IPS-NIHi11 (cell line): ENCODE measurements at regions not wholly inside any gene's neighbourhood (a gene's known extent, or its start where the extent isn't known, plus 50 kb on each side); places are given as distances from the start of the nearest gene placed in this dataset.
"Not testable (repeated sequence)": the region's sequence is repeated elsewhere in the genome, so short reads cannot be mapped to it uniquely, and the experiment has no call there.

ENCODE experiments used
- DNase-seq: peaks from one replicate; pipeline ENCODE4 v3.0.0; 2012; ENCODE audit warnings: mixed read lengths, low spot score

DNA sequence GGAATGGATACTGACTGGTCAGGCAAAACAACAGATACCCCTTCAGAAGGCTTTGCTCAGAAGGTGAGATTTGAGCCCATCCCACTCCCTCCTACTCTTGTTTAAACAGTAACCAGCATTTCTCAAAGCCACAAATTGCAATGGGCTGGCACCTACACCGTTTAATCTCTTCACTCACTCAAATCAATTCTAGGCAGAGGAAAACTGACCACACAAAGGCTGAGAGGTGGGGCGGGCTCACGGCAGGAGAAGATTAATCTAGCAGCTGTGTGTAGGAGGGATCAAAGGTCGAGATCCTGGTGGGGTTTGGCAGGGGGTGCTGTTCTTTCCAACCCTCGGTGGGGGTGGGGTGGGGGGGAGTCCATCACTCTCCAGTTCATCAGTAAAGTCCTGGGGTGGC lies 622.4 kb downstream of the BCOR start:
- no peak for DNase-seq

DNA sequence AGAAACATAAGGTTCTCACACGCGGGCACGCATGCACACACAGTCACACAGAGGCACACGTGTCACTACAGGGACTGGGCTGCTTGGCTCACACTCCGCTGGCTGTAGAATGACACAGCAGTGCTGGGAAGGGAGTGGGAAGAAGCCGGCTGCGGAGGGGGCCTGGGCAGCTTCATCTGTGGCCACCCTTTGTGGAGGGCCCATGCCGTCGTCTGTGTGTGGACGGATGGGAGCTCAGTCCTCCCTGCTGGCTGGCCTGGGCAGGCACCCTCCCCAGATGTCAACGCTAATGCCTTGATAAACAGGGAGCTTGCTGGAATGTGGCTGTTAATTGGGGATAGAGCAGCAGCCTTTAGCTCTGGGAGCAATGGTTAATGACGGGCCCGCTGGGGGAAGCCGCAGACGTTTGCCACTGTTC lies 621.1 kb downstream of the BCOR start:
- no peak for DNase-seq

DNA sequence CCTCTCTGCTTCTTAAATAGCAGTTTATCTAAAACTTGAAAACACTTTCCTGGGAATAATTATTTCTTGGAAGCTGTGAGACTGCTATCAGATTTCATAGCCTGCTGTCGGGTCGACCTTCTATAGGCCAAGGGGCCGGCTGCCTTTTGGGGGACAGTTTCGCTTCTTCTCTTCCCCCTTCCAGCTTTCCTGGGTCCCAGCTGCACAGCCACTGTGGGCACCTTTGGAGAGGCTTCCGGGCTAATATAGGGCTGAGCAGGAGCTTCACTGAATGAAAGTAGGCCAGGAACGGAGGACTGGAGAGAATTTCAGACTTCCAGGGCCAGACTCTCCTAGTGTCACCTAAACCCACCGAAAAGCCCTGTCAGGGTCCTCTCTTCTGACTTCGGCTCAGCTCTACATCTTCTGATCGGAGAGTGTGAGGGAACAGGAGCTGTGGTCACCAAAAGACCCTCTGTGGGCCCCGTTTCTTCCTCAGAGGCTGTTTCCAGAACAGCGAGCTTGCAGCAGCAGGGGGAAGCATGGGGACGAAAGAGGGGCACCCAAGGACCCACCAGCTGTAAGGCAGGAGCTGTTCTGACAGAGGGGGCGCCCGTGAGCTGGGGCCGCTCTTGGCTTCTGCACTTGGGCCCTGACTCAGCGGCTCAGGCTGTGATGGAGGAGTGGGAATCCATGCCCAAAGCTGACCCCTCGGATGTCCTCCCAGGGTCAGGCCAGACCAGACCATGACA lies 620.6 kb downstream of the BCOR start:
- DNase-seq = peak; percentile 62

DNA sequence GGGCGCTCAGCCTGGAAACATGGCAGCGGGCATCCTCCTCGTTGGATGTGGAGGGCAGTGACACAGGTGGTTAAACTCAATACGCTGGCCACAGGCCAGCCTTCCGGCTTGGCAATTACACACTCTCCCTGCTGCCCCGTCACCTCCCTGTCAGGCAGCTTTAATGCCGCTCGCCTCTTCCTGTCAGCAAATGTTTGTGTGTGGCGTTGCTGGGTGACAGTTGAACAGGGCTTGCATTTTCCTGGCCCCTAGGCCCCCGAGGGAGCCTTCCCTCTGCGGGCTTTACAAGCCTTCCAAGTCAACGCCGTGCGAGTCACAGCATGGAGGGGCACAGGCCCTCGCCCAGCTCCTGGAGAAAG lies 620.0 kb downstream of the BCOR start:
- no peak for DNase-seq

DNA sequence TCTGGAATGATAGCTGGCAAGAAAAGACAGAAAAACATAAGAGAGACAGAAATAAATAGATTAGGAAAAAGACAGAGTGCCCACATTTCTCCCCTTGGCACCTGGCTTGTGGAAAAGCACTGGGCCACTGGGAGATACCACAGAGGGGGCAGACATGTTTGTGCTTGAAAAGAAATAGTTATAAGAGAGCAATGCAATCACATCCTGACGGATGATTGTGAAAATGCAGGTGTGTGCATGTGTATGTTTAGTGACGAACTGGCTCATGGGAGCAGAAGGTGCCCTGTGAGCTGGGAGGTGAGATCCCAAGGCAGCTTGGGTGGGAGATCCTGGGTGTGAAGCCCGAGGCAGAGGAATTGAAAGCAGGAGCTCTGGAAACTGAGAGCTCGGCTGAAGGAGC lies 617.9 kb downstream of the BCOR start:
- no peak for DNase-seq

DNA sequence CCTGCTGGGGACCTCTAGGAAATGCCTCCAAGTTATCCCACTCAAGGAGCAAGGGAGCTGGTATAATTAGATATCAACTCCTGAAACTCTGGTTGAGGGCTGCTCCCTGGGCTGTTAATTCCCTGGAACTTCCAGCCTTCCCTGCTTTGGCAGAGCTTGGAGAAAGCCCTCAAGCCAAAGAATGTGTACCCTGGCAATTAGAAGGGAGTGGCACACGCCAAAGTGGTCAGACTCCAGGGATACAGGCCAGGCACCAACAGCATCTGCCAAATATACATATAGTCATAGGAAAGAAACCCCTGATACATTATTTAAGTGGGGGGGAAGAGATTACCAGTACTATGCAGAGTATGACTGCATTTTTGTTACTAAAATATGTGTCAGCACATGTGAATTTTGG lies 616.8 kb downstream of the BCOR start:
- no peak for DNase-seq

DNA sequence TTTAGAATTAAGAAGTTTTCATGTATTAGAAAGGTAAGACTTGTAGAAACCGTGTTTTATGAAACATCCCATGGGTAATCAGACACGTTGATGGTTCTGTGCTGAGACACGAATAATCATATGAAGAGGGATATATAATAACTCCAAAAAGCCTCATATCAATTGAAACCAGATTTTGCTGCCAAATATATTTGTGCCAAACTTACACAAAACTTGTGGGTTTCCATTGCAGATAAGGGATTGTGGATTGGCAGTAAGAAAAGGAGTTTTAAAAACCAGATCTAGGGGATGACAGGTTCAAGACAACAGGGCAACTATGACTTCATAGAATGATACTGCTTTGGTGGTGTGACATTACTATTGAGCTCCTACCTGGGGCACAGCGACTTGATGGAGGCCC lies 616.1 kb downstream of the BCOR start:
- no peak for DNase-seq

DNA sequence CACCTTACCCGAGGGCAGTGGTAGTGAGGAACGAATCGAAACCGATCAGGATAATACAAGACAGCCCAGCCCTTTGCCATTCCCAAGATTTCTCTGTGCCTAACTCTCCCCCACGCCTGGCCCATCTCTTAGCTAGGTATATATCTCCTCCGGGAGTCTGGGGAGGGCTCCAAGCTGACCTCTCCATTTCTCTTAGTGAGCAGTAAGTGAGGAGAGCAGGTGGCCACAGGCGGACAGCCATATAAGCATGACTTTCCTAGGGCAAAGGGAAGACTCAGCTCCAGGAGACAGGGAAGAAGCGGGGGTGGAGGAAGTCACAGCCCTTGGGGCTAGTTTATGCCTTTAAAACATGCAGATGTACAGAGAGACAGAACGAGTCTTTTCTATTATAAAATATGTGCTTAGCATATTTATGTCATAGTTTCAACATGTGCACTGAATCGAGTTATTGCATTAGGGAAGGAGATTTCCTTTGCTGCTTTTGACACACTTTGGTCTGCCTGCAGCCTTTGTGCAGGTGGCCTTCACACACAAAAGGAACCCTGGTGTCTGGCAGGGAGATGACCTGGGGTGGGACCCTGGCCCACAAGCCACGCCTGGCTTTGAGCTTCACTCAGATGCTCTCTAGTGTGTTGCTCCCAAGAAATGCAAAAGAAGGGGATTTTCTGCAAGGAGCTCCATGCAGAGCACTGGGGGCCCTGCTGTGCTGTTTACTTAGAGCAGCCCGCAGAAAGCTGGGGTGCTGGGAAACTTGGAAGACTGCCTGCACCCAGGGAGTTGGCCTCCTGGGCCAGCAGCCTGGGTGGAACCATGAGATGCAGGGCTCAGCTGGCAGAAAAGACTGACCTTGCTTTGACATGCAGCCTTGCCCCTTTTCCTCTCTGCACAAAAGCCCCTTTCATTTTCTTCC lies 613.3 kb downstream of the BCOR start:
- no peak for DNase-seq

DNA sequence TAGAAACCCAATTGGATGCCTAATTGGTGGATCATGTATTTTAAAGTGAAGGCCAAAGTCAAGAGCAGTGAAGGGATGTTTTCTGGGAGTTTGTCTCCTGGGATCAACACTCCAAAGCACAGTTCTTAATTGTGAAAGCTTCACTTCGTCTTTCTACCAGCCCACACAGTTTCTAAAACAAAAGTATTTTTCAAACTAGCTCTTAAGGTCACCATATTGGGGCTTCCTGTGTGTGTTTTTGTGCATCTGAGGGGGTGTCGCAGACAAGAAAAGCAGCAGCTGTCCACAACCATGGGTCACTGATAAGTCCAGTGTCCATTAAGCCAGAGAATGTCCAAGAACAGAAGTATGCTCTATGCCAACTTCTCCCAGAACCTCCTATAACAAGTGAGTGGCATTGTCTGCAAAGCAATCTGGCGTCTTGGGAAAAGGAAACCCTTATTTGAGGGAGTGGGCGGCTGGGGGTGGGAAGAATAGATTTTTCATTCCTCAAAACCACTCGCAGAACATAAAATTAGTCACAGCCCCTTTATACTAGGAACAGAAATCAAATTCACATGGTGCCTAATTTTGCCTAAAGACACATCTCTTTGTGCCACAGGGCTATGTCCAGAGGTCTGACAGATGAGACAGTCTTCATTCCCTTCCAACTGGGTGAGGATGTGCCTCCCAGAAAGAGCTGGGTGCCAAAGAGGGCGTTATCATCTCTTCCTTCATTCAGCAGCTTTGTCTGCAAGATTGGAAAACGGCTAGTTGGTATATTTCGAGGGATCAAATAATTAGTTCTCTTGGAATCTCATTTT lies 610.4 kb downstream of the BCOR start:
- no peak for DNase-seq

DNA sequence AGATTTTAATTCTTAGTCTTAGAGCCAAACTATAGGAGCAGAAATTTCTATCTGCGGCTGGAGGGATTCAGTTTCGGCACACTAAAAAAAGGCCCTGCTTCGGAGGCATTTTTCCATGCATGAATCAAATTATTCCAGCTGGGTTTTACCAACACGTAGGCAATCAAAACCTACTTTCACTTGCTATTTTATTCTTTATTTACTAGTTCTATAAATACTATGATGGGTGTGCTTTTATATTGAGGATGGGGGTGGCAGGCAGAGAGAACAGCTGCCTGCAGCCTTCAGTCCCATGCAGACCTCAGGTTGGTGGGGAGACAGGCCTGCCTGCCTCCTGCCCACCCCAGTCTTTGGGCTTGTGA lies 609.8 kb downstream of the BCOR start:
- no peak for DNase-seq

DNA sequence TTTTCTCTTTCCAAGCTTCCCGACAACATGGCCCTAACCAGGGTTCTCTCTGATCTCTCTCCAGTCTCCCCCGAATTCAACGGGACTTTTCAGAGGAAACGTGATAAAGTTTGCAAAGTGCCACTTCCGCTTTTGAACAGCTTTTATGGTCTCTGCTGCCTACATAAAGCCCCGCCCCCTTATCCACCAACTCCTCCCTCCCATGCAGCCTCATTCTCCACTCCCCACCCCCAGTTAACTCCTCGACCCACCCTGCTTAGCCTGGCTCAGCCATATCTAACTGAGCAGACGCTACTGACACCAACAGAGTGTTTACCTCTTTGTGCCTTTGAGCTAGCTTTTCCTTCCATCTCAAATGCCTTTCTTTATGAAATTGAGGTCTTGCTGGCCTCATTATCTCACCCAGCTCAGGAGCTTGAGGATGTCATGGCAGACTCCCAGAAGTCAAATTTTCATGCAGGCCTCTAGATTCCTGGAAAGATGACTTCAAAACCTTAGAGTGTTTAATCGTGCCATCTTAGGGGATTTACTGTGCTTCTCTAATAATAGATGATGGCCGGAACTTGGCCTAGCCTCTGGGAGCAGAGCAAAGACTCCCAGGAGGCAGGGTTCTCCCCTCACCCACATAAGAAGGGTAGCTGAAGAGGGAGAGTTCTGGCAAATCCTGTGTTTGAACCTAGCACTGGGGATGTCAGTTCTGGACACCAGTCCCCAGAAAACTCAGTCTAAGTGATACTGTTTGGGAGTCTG lies 606.0 kb downstream of the BCOR start:
- peak; percentile 13 for DNase-seq

DNA sequence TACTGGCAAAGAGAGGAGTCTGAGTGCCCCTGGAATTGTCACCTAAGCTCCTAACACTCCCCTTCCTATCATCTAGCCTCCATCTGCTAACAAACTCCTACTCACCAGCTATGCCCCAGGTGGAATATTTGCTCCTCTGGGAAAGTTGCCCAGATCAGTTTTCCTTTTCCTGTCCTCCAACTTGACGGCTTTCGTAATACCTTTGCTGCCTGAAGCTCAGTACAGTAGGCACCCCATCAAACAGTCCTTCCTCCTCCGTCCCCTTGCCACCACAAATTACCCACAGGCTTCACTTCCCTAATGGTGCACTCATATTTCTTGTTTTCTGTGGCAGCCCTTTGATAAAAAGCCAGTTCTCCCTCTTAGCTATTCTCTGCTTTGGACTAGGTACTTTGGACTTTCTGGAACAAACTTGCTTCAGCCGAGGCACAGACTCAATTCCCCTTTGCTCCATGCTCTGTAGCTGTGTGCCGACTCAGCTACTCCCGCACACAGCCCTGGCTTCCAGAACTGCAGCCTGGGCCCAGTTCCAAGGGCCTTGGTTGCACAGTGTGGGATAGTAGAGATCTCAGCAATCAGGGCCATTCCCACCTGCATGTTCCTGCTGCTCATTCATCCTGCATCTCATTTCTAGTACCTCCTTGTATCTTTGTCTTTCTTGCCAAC lies 605.1 kb downstream of the BCOR start:
- DNase-seq = no peak

DNA sequence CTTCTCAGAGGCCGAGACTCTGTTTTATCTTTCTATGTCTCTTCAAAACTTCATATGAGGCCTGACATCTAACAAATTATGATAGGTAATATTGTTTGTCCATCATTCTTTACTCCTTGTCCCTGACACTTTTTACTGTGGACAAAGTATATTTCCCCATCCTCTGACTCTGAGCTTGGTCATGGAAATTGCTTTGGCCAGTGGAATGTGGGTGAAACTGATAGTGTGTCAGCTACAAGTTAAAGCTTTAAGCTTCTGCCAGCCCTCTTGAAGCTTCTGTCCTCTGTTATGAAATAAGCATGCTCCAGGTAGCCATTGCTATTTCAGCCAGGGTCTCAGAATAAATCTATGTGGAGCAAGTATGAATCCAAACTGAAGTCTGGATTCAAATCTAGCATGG lies 604.6 kb downstream of the BCOR start:
- DNase-seq = no peak

DNA sequence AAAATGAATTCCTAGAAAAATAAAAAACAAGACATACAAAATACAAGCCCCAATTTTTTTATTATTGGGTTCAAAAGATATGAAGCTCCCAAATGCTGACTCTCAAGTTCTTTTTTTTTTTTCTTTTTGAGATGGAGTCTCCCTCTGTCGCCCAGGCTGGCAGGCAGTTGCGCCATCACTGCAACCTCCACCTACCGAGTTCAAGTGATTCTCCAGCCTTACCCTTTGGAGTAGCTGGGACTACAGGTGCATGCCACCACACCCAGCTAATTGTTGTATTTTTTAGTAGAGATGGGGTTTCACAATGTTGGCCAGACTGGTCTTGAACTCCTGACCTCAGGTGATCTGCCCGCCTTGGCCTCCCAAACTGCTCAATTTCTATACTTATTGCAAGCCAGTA lies 600.6 kb downstream of the BCOR start:
- DNase-seq = not testable (repeated sequence)

DNA sequence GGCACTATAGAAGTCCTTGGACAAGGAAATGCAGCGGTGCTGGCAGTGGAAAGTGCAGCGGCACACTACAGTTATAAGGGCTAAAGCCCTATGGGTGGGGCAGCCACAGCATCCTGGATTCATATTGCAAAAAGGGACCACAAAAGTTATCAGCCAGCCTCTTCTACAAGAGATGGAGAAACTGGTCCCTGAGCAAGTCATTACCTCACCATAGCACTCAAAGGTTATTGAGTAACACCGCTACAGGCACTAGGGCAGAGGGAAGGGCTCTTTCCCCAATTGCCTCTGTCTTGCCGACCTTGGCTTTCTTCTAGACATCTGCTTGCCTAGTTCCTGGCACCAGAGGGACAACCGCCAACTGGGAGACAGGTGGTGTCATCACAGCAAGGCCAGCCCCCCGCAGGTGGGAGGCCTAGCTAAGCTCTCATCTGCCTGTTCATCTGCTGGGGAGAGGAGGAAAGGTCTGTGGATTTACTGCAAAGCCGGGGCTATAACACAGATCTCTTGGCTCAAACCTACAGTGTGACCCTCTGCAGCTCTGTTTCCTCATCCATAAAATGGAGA lies 600.0 kb downstream of the BCOR start:
- DNase-seq = no peak

DNA sequence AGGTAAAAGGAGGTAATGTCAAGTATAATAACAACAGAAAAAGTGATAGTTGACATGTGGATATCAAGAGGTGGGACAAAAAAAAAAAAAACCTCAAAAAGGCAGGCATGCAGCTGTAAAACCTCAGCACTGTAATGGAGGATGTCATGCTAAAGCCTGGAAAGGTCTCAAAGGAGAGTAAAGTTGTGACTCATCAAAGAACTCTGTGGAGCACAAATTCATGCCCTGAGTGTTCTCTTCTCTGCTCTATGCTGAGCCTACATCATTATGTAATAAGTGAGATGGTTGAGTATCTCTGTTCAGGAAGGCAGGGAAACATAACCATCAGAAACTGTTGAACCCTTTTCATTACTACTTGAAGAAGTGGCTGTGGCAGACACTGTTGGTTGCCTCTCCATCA lies 597.8 kb downstream of the BCOR start:
- no peak for DNase-seq

DNA sequence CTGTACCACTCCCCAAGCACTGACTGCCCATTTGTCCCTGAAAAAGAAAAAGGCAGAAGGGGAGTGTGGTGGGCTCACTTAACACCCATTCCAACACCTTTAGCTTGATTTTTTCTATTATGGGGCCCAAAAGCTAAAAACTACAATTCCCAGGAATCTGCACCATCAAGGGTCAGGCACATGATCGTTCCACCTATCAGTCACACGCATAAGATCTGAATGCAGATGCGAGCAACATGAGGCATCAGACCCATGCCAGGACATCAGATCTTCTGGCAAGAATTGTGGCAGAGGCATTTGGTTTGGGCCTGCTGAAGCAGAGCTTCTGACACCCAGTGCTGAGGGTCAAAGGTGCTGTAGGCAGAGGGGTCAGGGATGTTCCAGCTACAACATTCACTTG lies 595.9 kb downstream of the BCOR start:
- no peak for DNase-seq

DNA sequence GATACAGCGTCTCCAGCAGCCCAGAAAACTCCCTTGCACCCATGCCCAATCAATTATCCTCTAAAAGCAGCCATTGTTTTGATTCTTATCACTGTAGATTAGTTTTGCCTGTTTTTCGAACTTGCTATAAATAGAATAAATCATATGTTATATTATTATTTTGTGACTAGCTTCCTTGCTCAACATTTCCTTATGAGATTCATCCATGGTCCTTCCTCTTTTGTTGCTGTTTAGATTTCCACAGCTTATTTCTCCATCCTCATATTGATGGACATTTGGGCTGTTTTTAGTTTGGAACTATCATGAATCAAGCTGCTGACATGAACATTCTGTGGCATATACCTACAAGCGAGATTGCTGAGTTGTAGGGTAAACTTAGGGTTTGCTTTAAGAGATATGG lies 595.3 kb downstream of the BCOR start:
- DNase-seq = no peak

DNA sequence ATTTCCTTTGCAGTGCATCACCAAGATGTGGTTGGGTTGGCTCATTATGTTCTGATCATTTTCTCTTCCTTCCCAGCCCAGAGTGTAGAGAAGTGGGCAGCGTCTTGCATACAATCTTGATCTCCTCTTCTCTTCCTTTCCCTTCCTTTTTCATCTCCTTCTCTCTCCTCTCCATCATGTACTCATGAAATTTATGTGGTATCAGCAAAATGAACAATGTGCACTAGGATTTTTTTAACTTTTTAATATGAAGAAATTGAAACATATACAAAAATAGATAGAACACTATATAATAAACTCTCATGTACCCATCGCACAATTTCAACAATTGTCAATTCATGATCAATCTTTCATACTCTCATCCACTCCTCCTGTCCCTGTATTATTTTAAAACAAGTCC lies 593.5 kb downstream of the BCOR start:
- no peak for DNase-seq

DNA sequence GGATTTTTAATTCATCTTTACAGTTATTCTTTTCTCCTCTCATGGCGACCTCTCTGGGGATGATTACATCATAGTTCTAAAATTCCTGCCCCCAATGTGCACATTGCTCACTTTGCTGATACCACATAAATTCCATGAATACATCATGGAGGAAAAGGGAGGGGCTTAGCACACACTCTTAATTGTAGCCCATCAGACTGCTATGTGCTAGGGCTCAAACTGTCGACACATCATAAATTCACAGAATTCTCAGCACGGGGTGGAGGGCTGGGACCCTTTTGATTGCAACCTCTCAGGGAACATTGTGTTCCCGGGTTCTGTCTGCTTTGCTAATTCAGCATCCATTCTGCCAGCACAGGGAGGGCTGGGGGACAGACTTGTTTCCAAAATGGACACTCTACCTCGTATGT lies 592.9 kb downstream of the BCOR start:
- DNase-seq = no peak

DNA sequence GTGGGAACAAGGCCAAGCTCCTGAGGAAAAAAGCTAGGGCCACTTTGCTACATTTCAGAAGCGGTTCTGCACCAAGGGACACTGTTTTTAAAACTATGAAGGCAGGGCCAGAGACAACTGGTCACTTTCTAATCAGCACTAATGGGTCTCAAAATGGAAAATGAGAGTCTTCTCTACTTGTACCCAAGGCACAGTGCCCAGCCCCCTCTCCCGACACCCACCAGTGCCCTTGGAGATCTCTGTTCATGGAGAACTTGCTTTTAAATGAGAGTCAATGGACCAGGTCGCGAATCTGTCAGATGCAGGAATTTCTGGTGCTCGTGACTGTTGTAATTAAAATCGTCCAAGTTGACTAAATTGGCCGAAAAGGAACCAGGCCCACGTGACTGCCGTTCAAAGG lies 591.6 kb downstream of the BCOR start:
- DNase-seq = no peak
